HepG2 (cell line): ENCODE measurements at regions not wholly inside any gene's neighbourhood (a gene's known extent, or its start where the extent isn't known, plus 50 kb on each side); places are given as distances from the start of the nearest gene placed in this dataset.

Source experiments
- ATAC-seq: fragments of 200-7000 bp; cut with Tn5 transposase; 3 replicates; pipeline ENCODE4 v1.9.1; 2020; ENCODE audit warnings: mild to moderate bottlenecking, moderate library complexity
- BruUV-seq: library from RNA; stranded (reverse); fragments of 400-500 nt; replicated peaks from 2 replicates; lab custom pipeline; 2021; lab: Mats Ljungman, UMichigan
- CTCF ChIA-PET: fragments of 300-600 bp; formaldehyde crosslinking; extraction: SDS; loops from one replicate; lab custom pipeline; 2021; ENCODE audit warnings: low total read pairs, inconsistent platforms, low intra/inter-chr PET ratio; lab: Yijun Ruan, JAX
- POLR2A ChIA-PET: fragments of 350-600 bp; sonication (Branson Sonifier 250); formaldehyde crosslinking; loops from one replicate; lab custom pipeline; 2020; ENCODE audit warnings: antibody characterized with exemption, inconsistent platforms; lab: Yijun Ruan, JAX
- DNase-seq: peaks from one replicate; pipeline ENCODE4 v3.0.0-alpha.2; 2015; ENCODE audit warnings: low spot score
- FAIRE-seq: peaks from 3 replicates; lab custom pipeline; 2011; peaks lifted over from hg19 to GRCh38; lab: Jason Lieb, UNC
- H2AFZ ChIP-seq: one replicate; pipeline ENCODE4 v1.6.1; 2011; ENCODE audit warnings: low read length, inconsistent platforms
- H3K27ac ChIP-seq: fragments of 300-600 bp; 3 replicates; pipeline ENCODE4 v1.8.0; 2011; ENCODE audit warnings: mixed run types, mild to moderate bottlenecking, mixed read lengths, low read length, inconsistent platforms; ENCODE audit not compliant: insufficient read depth; ENCODE audit errors: extremely low read length
- H3K27me3 ChIP-seq, 2 experiments: fragments of 200-600 bp in 1 of 2; 2 replicates in 1 of 2; 3 replicates in 1 of 2; pipeline versions ENCODE4 v1.6.0 to v1.8.0; 2011; ENCODE audit warnings: low read length in 2 of 2, mild to moderate bottlenecking in 2 of 2, moderate library complexity in 2 of 2, inconsistent platforms in 1 of 2; ENCODE audit not compliant: insufficient read depth in 2 of 2, control insufficient read depth in 1 of 2
- H3K36me3 ChIP-seq, 2 experiments: fragments of 200-600 bp in 1 of 2; replicated peaks in 1 of 2; 2 replicates in 1 of 2; 3 replicates in 1 of 2; pipeline versions ENCODE4 v1.5.1 to v1.8.0; 2011; ENCODE audit warnings: low read length in 2 of 2, inconsistent platforms in 1 of 2; ENCODE audit not compliant: insufficient read depth in 2 of 2, control insufficient read depth in 1 of 2
- H3K4me1 ChIP-seq: 2 replicates; pipeline ENCODE4 v1.5.1; 2012; ENCODE audit warnings: low read length, inconsistent platforms; ENCODE audit not compliant: insufficient read depth
- H3K4me2 ChIP-seq: 2 replicates; pipeline ENCODE4 v1.6.0; 2011; ENCODE audit warnings: low read depth, low read length, inconsistent platforms
- H3K4me3 ChIP-seq, 3 experiments: fragments of 200-600 bp in 1 of 3; sonication (generic), shearing (Covaris generic) in 1 of 3; replicated peaks in 1 of 3; 2 replicates each; pipeline ENCODE4 v1.5.1; 2011 to 2016; ENCODE audit warnings: low read length in 3 of 3, inconsistent platforms in 2 of 3, low read depth in 2 of 3, mild to moderate bottlenecking in 2 of 3, control low read depth in 1 of 3, mixed read lengths in 1 of 3; ENCODE audit not compliant: insufficient read depth in 1 of 3
- H3K79me2 ChIP-seq: one replicate; pipeline ENCODE4 v1.6.1; 2011; ENCODE audit warnings: low read length, inconsistent platforms; ENCODE audit not compliant: insufficient read depth
- H3K9ac ChIP-seq: 2 replicates; pipeline ENCODE4 v1.6.0; 2011; ENCODE audit warnings: mild to moderate bottlenecking, low read depth, low read length, inconsistent platforms; ENCODE audit not compliant: insufficient read depth
- H3K9me3 ChIP-seq: 2 replicates; pipeline ENCODE4 v1.5.1; 2012; ENCODE audit warnings: mild to moderate bottlenecking, low read length
- H4K20me1 ChIP-seq: 2 replicates; pipeline ENCODE4 v1.6.0; 2011; ENCODE audit warnings: inconsistent platforms, mild to moderate bottlenecking, low read length, moderate library complexity; ENCODE audit not compliant: insufficient read depth
- ADNP ChIP-seq: sonication (generic); formaldehyde crosslinking; IDR thresholded peaks from 2 replicates; pipeline ENCODE4 v1.4.0; 2020; ENCODE audit warnings: missing genetic modification reagents
- CC2D1A ChIP-seq: sonication (generic); formaldehyde crosslinking; IDR thresholded peaks from 2 replicates; pipeline ENCODE4 v1.8.1; 2023; ENCODE audit warnings: mild to moderate bottlenecking, missing genetic modification reagents
- CREB1 ChIP-seq, 2 experiments: fragments of 450-650 bp in 1 of 2; IDR thresholded peaks; 2 replicates each; pipeline ENCODE4 v1.6.1; 2016 to 2017; ENCODE audit warnings: control low read depth in 1 of 2, mild to moderate bottlenecking in 1 of 2, missing compliant biosample characterization in 1 of 2, missing genetic modification characterization in 1 of 2
- CSRNP1 ChIP-seq: sonication (generic); formaldehyde crosslinking; IDR thresholded peaks from 2 replicates; pipeline ENCODE4 v1.8.1; 2023; ENCODE audit warnings: mild to moderate bottlenecking, missing genetic modification reagents
- EEA1 ChIP-seq: sonication (generic); formaldehyde crosslinking; IDR thresholded peaks from 2 replicates; pipeline ENCODE4 v1.5.1; 2020; ENCODE audit warnings: mild to moderate bottlenecking, missing genetic modification reagents, borderline replicate concordance
- ETV6 ChIP-seq: sonication (generic); formaldehyde crosslinking; conservative IDR thresholded peaks from 2 replicates; pipeline ENCODE4 v1.4.0; 2020; ENCODE audit warnings: missing genetic modification reagents
- ISX ChIP-seq: sonication (generic); formaldehyde crosslinking; conservative IDR thresholded peaks from 2 replicates; pipeline ENCODE4 v1.5.0; 2020; ENCODE audit warnings: missing genetic modification reagents
- MTA1 ChIP-seq: sonication (generic); formaldehyde crosslinking; IDR thresholded peaks from 2 replicates; pipeline ENCODE4 v1.4.0; 2020; ENCODE audit warnings: missing genetic modification reagents, mild to moderate bottlenecking, borderline replicate concordance
- NFYB ChIP-seq: sonication (generic); formaldehyde crosslinking; IDR thresholded peaks from 2 replicates; pipeline ENCODE4 v1.4.0; 2020; ENCODE audit warnings: missing genetic modification reagents
- PCBP1 ChIP-seq: fragments of 200-400 bp; formaldehyde crosslinking; IDR thresholded peaks from 2 replicates; pipeline ENCODE4 v1.6.1; 2017; ENCODE audit warnings: mild to moderate bottlenecking, low read depth, low read length, borderline replicate concordance
- RAD51 ChIP-seq: fragments of 450-650 bp; IDR thresholded peaks from 2 replicates; pipeline ENCODE4 v1.6.1; 2016; ENCODE audit warnings: borderline replicate concordance
- ZNF224 ChIP-seq: sonication (generic); formaldehyde crosslinking; IDR thresholded peaks from 2 replicates; pipeline ENCODE4 v1.5.0; 2020; ENCODE audit warnings: mild to moderate bottlenecking, missing genetic modification reagents
- ZNF549 ChIP-seq: sonication (generic); formaldehyde crosslinking; IDR thresholded peaks from 2 replicates; pipeline ENCODE4 v1.5.0; 2020; ENCODE audit warnings: missing genetic modification reagents
- ZNF605 ChIP-seq: sonication (generic); formaldehyde crosslinking; IDR thresholded peaks from 2 replicates; pipeline ENCODE4 v1.8.0; 2022; ENCODE audit warnings: mild to moderate bottlenecking, missing genetic modification reagents
- ZNF670 ChIP-seq: sonication (generic); formaldehyde crosslinking; IDR thresholded peaks from 2 replicates; pipeline ENCODE4 v1.8.0; 2022; ENCODE audit warnings: mild to moderate bottlenecking, missing genetic modification reagents, borderline replicate concordance
- ZNF7 ChIP-seq: IDR thresholded peaks from 2 replicates; pipeline ENCODE4 v1.6.1; 2016; ENCODE audit warnings: missing biosample characterization, missing genetic modification reagents
- ZNF816 ChIP-seq: sonication (generic); formaldehyde crosslinking; IDR thresholded peaks from 2 replicates; pipeline ENCODE4 v1.8.0; 2022; ENCODE audit warnings: missing genetic modification reagents, mild to moderate bottlenecking, borderline replicate concordance
- WGBS: methylation state at CpG from one replicate; pipeline ENCODE4 v1.1.6; 2017; ENCODE audit warnings: low lambda C conversion rate; 5-methylcytosine and 5-hydroxymethylcytosine counted together
- in situ Hi-C: cut with HindIII; loops from 2 replicates; pipeline ENCODE4 v1.10.0; 2017; ENCODE audit warnings: low pct_unique_long_range_greater_than_20kb; ENCODE audit not compliant: extremely low pct_ligation_motif_present
- intact Hi-C: fragments of 100-400 bp; cut with micrococcal nuclease; formaldehyde crosslinking; loops from one replicate; pipeline ENCODE4 v1.10.0; 2022; ENCODE audit not compliant: unreplicated experiment

- TF ChIP-seq CC2D1A (CRISPR knock-in tag) = no peak
- no peak for TF ChIP-seq ETV6
- no peak for TF ChIP-seq ZNF549 (CRISPR knock-in tag)
- no peak for TF ChIP-seq ZNF605 (CRISPR knock-in tag)
Observed at GRCh38 chr1:98460136-98460535, 201.4 kb upstream of the SNX7 start (continued).

- FAIRE-seq (no peak), DNase-seq (no peak), ATAC-seq (no peak)
- peaks cover 21% of the 10 kb centered on the region for H3K4me1 ChIP-seq
- H3K4me2 ChIP-seq = no peak overlapping the region
- H3K79me2 ChIP-seq = no peaks in the 10 kb centered on the region
- no peaks in the 10 kb centered on the region for H3K27me3 ChIP-seq
- BruUV-seq = no TSS peak
- 38% methylated on average over 2 of the region's 2 CpGs for WGBS
- H4K20me1 ChIP-seq = no peaks in the 10 kb centered on the region
- H3K36me3 ChIP-seq = no peaks in the 10 kb centered on the region
- H3K4me3 ChIP-seq = no peak overlapping the region
- H3K9ac ChIP-seq = no peak overlapping the region
- no peak overlapping the region for H3K27ac ChIP-seq
- in situ Hi-C loops (no loop called here), intact Hi-C loops (no loop called here)
- H2AFZ ChIP-seq = no peak overlapping the region
- no peaks in the 10 kb centered on the region for H3K9me3 ChIP-seq
- CTCF ChIA-PET = no interaction called here
- POLR2A ChIA-PET = no interaction called here
- TF ChIP-seq CSRNP1 (CRISPR knock-in tag) = no peak
- TF ChIP-seq RAD51 = no peak
- TF ChIP-seq EEA1 (CRISPR knock-in tag) = no peak
- TF ChIP-seq ISX (CRISPR knock-in tag) = no peak
- no peak for TF ChIP-seq ZNF224 (CRISPR knock-in tag)
- TF ChIP-seq CREB1 (IDR thresholded peaks at IDR 0.05) = no peak
- no peak for TF ChIP-seq CREB1 (CRISPR knock-in tag; IDR thresholded peaks at IDR 0.05)
- TF ChIP-seq ADNP (CRISPR knock-in tag) = no peak
- no peak for TF ChIP-seq ZNF7
- no peak for TF ChIP-seq MTA1 (CRISPR knock-in tag)
- TF ChIP-seq ZNF670 = no peak
- no peak for TF ChIP-seq NFYB (CRISPR knock-in tag)
- no peak for TF ChIP-seq PCBP1
- no peak for TF ChIP-seq ZNF816 (CRISPR knock-in tag)
Observed at GRCh38 chr1:98459486-98459870, 202.0 kb upstream of the SNX7 start.
